HFFc6 (cell line): ENCODE measurements at regions not wholly inside any gene's neighbourhood (a gene's known extent, or its start where the extent isn't known, plus 50 kb on each side); places are given as distances from the start of the nearest gene placed in this dataset.

Experiments used
- DNase-seq: peaks from one replicate; pipeline ENCODE4 v3.0.0-alpha.2; 2018
- H3K27ac Mint-ChIP-seq: 2 replicates; pipeline ENCODE4 v1.8.0; 2020; ENCODE audit warnings: mild to moderate bottlenecking, mixed read lengths
- H3K27me3 Mint-ChIP-seq: 2 replicates; pipeline ENCODE4 v1.8.0; 2021; ENCODE audit warnings: mild to moderate bottlenecking, moderate library complexity, mixed read lengths; ENCODE audit not compliant: insufficient read depth
- H3K36me3 Mint-ChIP-seq: 2 replicates; pipeline ENCODE4 v1.8.0; 2021; ENCODE audit warnings: low read depth, mixed read lengths
- H3K4me1 Mint-ChIP-seq: 2 replicates; pipeline ENCODE4 v1.8.0; 2020; ENCODE audit warnings: low read depth, mixed read lengths
- H3K4me3 Mint-ChIP-seq: 2 replicates; pipeline ENCODE4 v1.8.0; 2020; ENCODE audit warnings: mild to moderate bottlenecking, moderate library complexity, mixed read lengths
- H3K9me3 Mint-ChIP-seq: 2 replicates; pipeline ENCODE4 v1.8.0; 2020; ENCODE audit warnings: mild to moderate bottlenecking, mixed read lengths
- CTCF ChIP-seq: fragments of 200-600 bp; sonication (generic); IDR thresholded peaks from 2 replicates; pipeline ENCODE4 v1.5.0; 2021; ENCODE audit warnings: antibody characterized with exemption, mild to moderate bottlenecking

GRCh38 chr1:239212811-239213220 lies 173.6 kb upstream of the CHRM3 start:
- Mint-ChIP-seq H3K4me1 (peaks cover 4% of the 10 kb centered on the region; the same call in 1 of the 2 replicates), H3K9me3 (peaks cover 5% of the 10 kb centered on the region), H3K27me3 (no peaks in the 10 kb centered on the region), H3K27ac (no peak overlapping the region), H3K4me3 (no peak overlapping the region), H3K36me3 (peaks cover 5% of the 10 kb centered on the region; the same call in 1 of the 2 replicates)
- no peak for TF ChIP-seq CTCF
- no peak for DNase-seq

GRCh38 chr1:239209591-239209990 lies 176.8 kb upstream of the CHRM3 start:
- no peak for DNase-seq
- Mint-ChIP-seq H3K4me1 (peaks cover 4% of the 10 kb centered on the region; the same call in 1 of the 2 replicates), H3K27ac (no peak overlapping the region), H3K4me3 (no peak overlapping the region), H3K27me3 (no peaks in the 10 kb centered on the region), H3K36me3 (peaks cover 6% of the 10 kb centered on the region; the same call in 1 of the 2 replicates), H3K9me3 (peaks cover 7% of the 10 kb centered on the region)
- no peak for TF ChIP-seq CTCF

- no peak overlapping the region for H3K27ac Mint-ChIP-seq
- peaks cover 29% of the 10 kb centered on the region for H3K9me3 Mint-ChIP-seq
- TF ChIP-seq CTCF, result no peak
- peaks cover 4% of the 10 kb centered on the region; the same call in 1 of the 2 replicates for H3K4me1 Mint-ChIP-seq
- no peaks in the 10 kb centered on the region; the same call in 1 of the 2 replicates for H3K27me3 Mint-ChIP-seq
- H3K36me3 Mint-ChIP-seq, result peaks cover 6% of the 10 kb centered on the region; the same call in 1 of the 2 replicates
- no peak for DNase-seq
- no peak overlapping the region for H3K4me3 Mint-ChIP-seq
Measured at GRCh38 chr1:239204401-239204800, 182.0 kb upstream of the CHRM3 start.

- DNase-seq, result peak; percentile 62
Measured at GRCh38 chr1:239197871-239198270, 188.5 kb upstream of the CHRM3 start.

GRCh38 chr1:239189998-239190512 lies 196.3 kb upstream of the CHRM3 start:
- DNase-seq, result no peak
- Mint-ChIP-seq H3K27ac (no peak overlapping the region), H3K27me3 (no peaks in the 10 kb centered on the region), H3K4me1 (peaks cover 10% of the 10 kb centered on the region; the same call in 1 of the 2 replicates), H3K9me3 (peaks cover 9% of the 10 kb centered on the region; the same call in 1 of the 2 replicates), H3K36me3 (no peaks in the 10 kb centered on the region), H3K4me3 (no peak overlapping the region)
- TF ChIP-seq CTCF, result no peak

More at GRCh38 chr1:239197871-239198270, 188.5 kb upstream of the CHRM3 start:
- Mint-ChIP-seq H3K27me3 (no peaks in the 10 kb centered on the region), H3K9me3 (peaks cover 28% of the 10 kb centered on the region), H3K27ac (no peak overlapping the region), H3K4me3 (no peak overlapping the region), H3K36me3 (no peaks in the 10 kb centered on the region), H3K4me1 (peaks cover 6% of the 10 kb centered on the region; the same call in 1 of the 2 replicates)
- no peak for TF ChIP-seq CTCF
